H9 (cell line): ENCODE measurements at regions not wholly inside any gene's neighbourhood (a gene's known extent, or its start where the extent isn't known, plus 50 kb on each side); places are given as distances from the start of the nearest gene placed in this dataset.

Experiments used
- DNase-seq: peaks from one replicate; pipeline ENCODE4 v3.0.0-alpha.2; 2017
- H2AFZ ChIP-seq: one replicate; pipeline ENCODE4 v1.6.1; 2013; ENCODE audit warnings: mild to moderate bottlenecking, low read length, control low read depth, moderate library complexity
- H2AK5ac ChIP-seq: 2 replicates; pipeline ENCODE4 v1.6.1; 2013; ENCODE audit warnings: low read length, control low read depth, mixed read lengths; ENCODE audit not compliant: insufficient read length
- H2BK120ac ChIP-seq: one replicate; pipeline ENCODE4 v1.6.1; 2013; ENCODE audit warnings: low read depth, mild to moderate bottlenecking, low read length, control low read depth, inconsistent platforms; ENCODE audit not compliant: poor library complexity, severe bottlenecking
- H2BK12ac ChIP-seq: 2 replicates; pipeline ENCODE4 v1.6.1; 2013; ENCODE audit warnings: low read length, control low read depth, mixed read lengths, low read depth; ENCODE audit not compliant: insufficient read length
- H2BK15ac ChIP-seq: 2 replicates; pipeline ENCODE4 v1.6.1; 2013; ENCODE audit warnings: low read depth, low read length, control low read depth
- H2BK20ac ChIP-seq: one replicate; pipeline ENCODE4 v1.6.1; 2013; ENCODE audit warnings: low read depth, mild to moderate bottlenecking, low read length, control low read depth, inconsistent platforms; ENCODE audit not compliant: poor library complexity, severe bottlenecking
- H2BK5ac ChIP-seq: 2 replicates; pipeline ENCODE4 v1.6.1; 2013; ENCODE audit warnings: low read length, control low read depth, mixed read lengths; ENCODE audit not compliant: insufficient read length
- H3K14ac ChIP-seq: 2 replicates; pipeline ENCODE4 v1.6.1; 2013; ENCODE audit warnings: low read length, control low read depth; ENCODE audit not compliant: insufficient read depth
- H3K18ac ChIP-seq: 2 replicates; pipeline ENCODE4 v1.6.1; 2013; ENCODE audit warnings: low read depth, mild to moderate bottlenecking, mixed read lengths, low read length, control low read depth; ENCODE audit not compliant: insufficient read length
- H3K23ac ChIP-seq: 2 replicates; pipeline ENCODE4 v1.6.1; 2013; ENCODE audit warnings: low read length, control low read depth, mixed read lengths, low read depth; ENCODE audit not compliant: insufficient read length
- H3K23me2 ChIP-seq: 2 replicates; pipeline ENCODE4 v1.6.1; 2013; ENCODE audit warnings: low read depth, mild to moderate bottlenecking, mixed read lengths, low read length, control low read depth; ENCODE audit not compliant: insufficient read length, poor library complexity, severe bottlenecking
- H3K27ac ChIP-seq: 2 replicates; pipeline ENCODE4 v1.5.1; 2013; ENCODE audit warnings: low read length, control low read depth, mixed read lengths, low read depth; ENCODE audit not compliant: insufficient read length
- H3K27me3 ChIP-seq: 2 replicates; pipeline ENCODE4 v1.6.1; 2013; ENCODE audit warnings: low read length, control low read depth, inconsistent platforms; ENCODE audit not compliant: insufficient read depth
- H3K4ac ChIP-seq: 2 replicates; pipeline ENCODE4 v1.6.1; 2013; ENCODE audit warnings: low read depth, mild to moderate bottlenecking, control low read depth, inconsistent platforms, low read length, moderate library complexity
- H3K4me1 ChIP-seq: 2 replicates; pipeline ENCODE4 v1.6.1; 2013; ENCODE audit warnings: low read length, control low read depth, inconsistent platforms; ENCODE audit not compliant: insufficient read depth
- H3K4me2 ChIP-seq: 2 replicates; pipeline ENCODE4 v1.6.1; 2013; ENCODE audit warnings: low read length, control low read depth, mixed read lengths; ENCODE audit not compliant: insufficient read length, insufficient read depth
- H3K56ac ChIP-seq: 2 replicates; pipeline ENCODE4 v1.6.1; 2013; ENCODE audit warnings: low read depth, mild to moderate bottlenecking, mixed read lengths, low read length, control low read depth; ENCODE audit not compliant: insufficient read length
- H3K79me1 ChIP-seq: 2 replicates; pipeline ENCODE4 v1.6.1; 2013; ENCODE audit warnings: low read depth, mild to moderate bottlenecking, moderate library complexity, low read length, control low read depth, inconsistent platforms; ENCODE audit not compliant: insufficient read depth, poor library complexity, severe bottlenecking
- H3K79me2 ChIP-seq: 2 replicates; pipeline ENCODE4 v1.6.1; 2013; ENCODE audit warnings: low read length, control low read depth, inconsistent platforms; ENCODE audit not compliant: insufficient read depth
- H3K9ac ChIP-seq: 2 replicates; pipeline ENCODE4 v1.6.1; 2013; ENCODE audit warnings: low read length, control low read depth, mixed read lengths; ENCODE audit not compliant: insufficient read length; ENCODE audit errors: extremely low read depth
- H3K9me3 ChIP-seq: one replicate; pipeline ENCODE4 v1.6.1; 2013; ENCODE audit warnings: low read depth, low read length, inconsistent platforms; ENCODE audit not compliant: control insufficient read depth
- H3T11ph ChIP-seq: one replicate; pipeline ENCODE4 v1.6.1; 2013; ENCODE audit warnings: mild to moderate bottlenecking, low read length, control low read depth, inconsistent platforms
- H4K20me1 ChIP-seq: one replicate; pipeline ENCODE4 v1.6.1; 2013; ENCODE audit not compliant: control insufficient read depth, insufficient read length, insufficient read depth
- H4K5ac ChIP-seq: 2 replicates; pipeline ENCODE4 v1.6.1; 2013; ENCODE audit warnings: low read depth, mild to moderate bottlenecking, mixed read lengths, low read length, control low read depth; ENCODE audit not compliant: insufficient read length
- H4K8ac ChIP-seq: replicated peaks from 2 replicates; pipeline ENCODE4 v1.6.1; 2013; ENCODE audit warnings: low read length, control low read depth, mixed read lengths, low read depth; ENCODE audit not compliant: insufficient read length
- H4K91ac ChIP-seq: 2 replicates; pipeline ENCODE4 v1.6.1; 2013; ENCODE audit warnings: low read depth, mild to moderate bottlenecking, moderate library complexity, mixed read lengths, low read length, control low read depth; ENCODE audit not compliant: insufficient read length
- H3K27ac Mint-ChIP-seq, 3 experiments: 2 replicates in 2 of 3; 3 replicates in 1 of 3; pipeline ENCODE4 v1.8.0; 2020 to 2021; ENCODE audit warnings: mixed read lengths in 3 of 3, mild to moderate bottlenecking in 1 of 3, moderate library complexity in 1 of 3
- H3K27me3 Mint-ChIP-seq: 2 replicates; pipeline ENCODE4 v1.8.0; 2021; ENCODE audit warnings: low read depth, mild to moderate bottlenecking, moderate library complexity, mixed read lengths
- H3K36me3 Mint-ChIP-seq, 3 experiments: 2 replicates in 2 of 3; 3 replicates in 1 of 3; pipeline ENCODE4 v1.8.0; 2020 to 2021; ENCODE audit warnings: low read depth in 3 of 3, mixed read lengths in 3 of 3; ENCODE audit not compliant: insufficient read depth in 1 of 3
- H3K4me1 Mint-ChIP-seq, 2 experiments: 2 replicates each; pipeline ENCODE4 v1.8.0; 2020; ENCODE audit warnings: mixed read lengths in 2 of 2
- H3K4me3 Mint-ChIP-seq, 2 experiments: 2 replicates in 1 of 2; 3 replicates in 1 of 2; pipeline ENCODE4 v1.8.0; 2020 to 2021; ENCODE audit warnings: mild to moderate bottlenecking in 2 of 2, mixed read lengths in 2 of 2, moderate library complexity in 1 of 2
- H3K9me3 Mint-ChIP-seq, 2 experiments: 2 replicates in 1 of 2; 3 replicates in 1 of 2; pipeline ENCODE4 v1.8.0; 2020; ENCODE audit warnings: mild to moderate bottlenecking in 2 of 2, mixed read lengths in 2 of 2, moderate library complexity in 1 of 2
- WGBS: extraction: QIAGEN DNeasy Blood & Tissue Kit; methylation state at CpG from one replicate; pipeline ENCODE4 v1.1.7; 2013; ENCODE audit warnings: missing lambda C conversion rate, low lambda C conversion rate, mixed read lengths; ENCODE audit not compliant: insufficient read length; ENCODE audit errors: extremely low coverage; 5-methylcytosine and 5-hydroxymethylcytosine counted together
- TF ChIP-seq, protein P1 (sequence below): fragments of 200-600 bp; sonication (generic); conservative IDR thresholded peaks from 3 replicates; pipeline ENCODE4 v1.8.0; 2021; ENCODE audit warnings: antibody characterized with exemption, mild to moderate bottlenecking

DNA sequence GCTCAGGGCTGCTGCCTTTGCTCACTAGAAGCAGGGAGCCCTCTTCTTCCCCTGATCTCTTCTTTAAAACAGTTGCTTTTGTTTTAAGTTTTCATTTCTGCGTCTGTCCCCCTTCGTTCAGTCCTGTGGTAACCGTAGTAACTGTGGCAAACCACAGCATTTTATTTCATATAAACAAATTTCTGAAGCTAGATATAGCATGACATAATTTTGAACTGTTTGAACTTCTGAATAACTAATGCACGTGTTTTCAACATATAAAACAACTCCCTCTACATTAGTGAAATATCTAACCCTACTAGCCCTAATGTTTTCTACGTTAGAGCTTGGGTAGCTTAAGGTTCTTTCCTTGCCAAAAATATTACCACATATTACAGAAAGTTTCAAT lies 104.6 kb downstream of the DISP1 start:
- Histone ChIP-seq H3K4me2 (no peak overlapping the region), H4K91ac (no peak overlapping the region), H3K27ac (no peak overlapping the region), H3K23ac (no peak overlapping the region), H2BK12ac (no peak overlapping the region), H3K9ac (no peak overlapping the region), H3K79me2 (no peaks in the 10 kb centered on the region), H2BK120ac (no peak overlapping the region), H3K27me3 (no peaks in the 10 kb centered on the region), H4K5ac (no peak overlapping the region), H3K79me1 (no peaks in the 10 kb centered on the region), H4K20me1 (no peaks in the 10 kb centered on the region), H4K8ac (no peak overlapping the region), H3K23me2 (no peaks in the 10 kb centered on the region), H3K4me1 (0 out of 2 replicates have a peak, but pooled peaks cover 2% of the 10 kb centered on the region), H2AFZ (no peak overlapping the region), H3K18ac (no peak overlapping the region), H2AK5ac (no peak overlapping the region), H3K4ac (no peak overlapping the region), H2BK20ac (no peak overlapping the region), H3T11ph (no peak overlapping the region), H2BK5ac (no peak overlapping the region), H2BK15ac (no peak overlapping the region), H3K56ac (no peak overlapping the region), H3K9me3 (no peaks in the 10 kb centered on the region), H3K14ac (no peak overlapping the region)
- DNase-seq, result no peak
- Mint-ChIP-seq H3K4me3 (no peak overlapping the region), H3K27me3 (no peaks in the 10 kb centered on the region), H3K9me3 (peaks cover 9 to 10% of the 10 kb centered on the region in 2 experiments; a peak in 3 of 5 replicates), H3K27ac (no peak overlapping the region), H3K4me1 (0 out of 4 replicates have a peak, but pooled peaks cover 0 to under 1% of the 10 kb centered on the region in 2 experiments), H3K36me3 (peaks cover 5 to 19% (median 11%) of the 10 kb centered on the region in 3 experiments; a peak in 5 of 7 replicates)
- WGBS, result no CpG with 5 or more reads among the region's 5 CpGs
- TF ChIP-seq, protein P1, sequence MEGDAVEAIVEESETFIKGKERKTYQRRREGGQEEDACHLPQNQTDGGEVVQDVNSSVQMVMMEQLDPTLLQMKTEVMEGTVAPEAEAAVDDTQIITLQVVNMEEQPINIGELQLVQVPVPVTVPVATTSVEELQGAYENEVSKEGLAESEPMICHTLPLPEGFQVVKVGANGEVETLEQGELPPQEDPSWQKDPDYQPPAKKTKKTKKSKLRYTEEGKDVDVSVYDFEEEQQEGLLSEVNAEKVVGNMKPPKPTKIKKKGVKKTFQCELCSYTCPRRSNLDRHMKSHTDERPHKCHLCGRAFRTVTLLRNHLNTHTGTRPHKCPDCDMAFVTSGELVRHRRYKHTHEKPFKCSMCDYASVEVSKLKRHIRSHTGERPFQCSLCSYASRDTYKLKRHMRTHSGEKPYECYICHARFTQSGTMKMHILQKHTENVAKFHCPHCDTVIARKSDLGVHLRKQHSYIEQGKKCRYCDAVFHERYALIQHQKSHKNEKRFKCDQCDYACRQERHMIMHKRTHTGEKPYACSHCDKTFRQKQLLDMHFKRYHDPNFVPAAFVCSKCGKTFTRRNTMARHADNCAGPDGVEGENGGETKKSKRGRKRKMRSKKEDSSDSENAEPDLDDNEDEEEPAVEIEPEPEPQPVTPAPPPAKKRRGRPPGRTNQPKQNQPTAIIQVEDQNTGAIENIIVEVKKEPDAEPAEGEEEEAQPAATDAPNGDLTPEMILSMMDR, result no peak
